ACHN (cell line): ENCODE measurements at regions not wholly inside any gene's neighbourhood (a gene's known extent, or its start where the extent isn't known, plus 50 kb on each side); places are given as distances from the start of the nearest gene placed in this dataset.

Source experiments
- DNase-seq: peaks from one replicate; pipeline ENCODE4 v3.0.0-alpha.2; 2015
- in situ Hi-C: cut with HindIII; loops from 2 replicates; pipeline ENCODE4 v1.10.0; 2017; ENCODE audit warnings: low sequenced_read_pairs, low pct_ligation_motif_present, low pct_unique_long_range_greater_than_20kb

- in situ Hi-C loops: no loop called here
- DNase-seq: no peak
These were observed 685.9 kb downstream of the BRD1 start for GRCh38 chr22:49141761-49142160.

DNA sequence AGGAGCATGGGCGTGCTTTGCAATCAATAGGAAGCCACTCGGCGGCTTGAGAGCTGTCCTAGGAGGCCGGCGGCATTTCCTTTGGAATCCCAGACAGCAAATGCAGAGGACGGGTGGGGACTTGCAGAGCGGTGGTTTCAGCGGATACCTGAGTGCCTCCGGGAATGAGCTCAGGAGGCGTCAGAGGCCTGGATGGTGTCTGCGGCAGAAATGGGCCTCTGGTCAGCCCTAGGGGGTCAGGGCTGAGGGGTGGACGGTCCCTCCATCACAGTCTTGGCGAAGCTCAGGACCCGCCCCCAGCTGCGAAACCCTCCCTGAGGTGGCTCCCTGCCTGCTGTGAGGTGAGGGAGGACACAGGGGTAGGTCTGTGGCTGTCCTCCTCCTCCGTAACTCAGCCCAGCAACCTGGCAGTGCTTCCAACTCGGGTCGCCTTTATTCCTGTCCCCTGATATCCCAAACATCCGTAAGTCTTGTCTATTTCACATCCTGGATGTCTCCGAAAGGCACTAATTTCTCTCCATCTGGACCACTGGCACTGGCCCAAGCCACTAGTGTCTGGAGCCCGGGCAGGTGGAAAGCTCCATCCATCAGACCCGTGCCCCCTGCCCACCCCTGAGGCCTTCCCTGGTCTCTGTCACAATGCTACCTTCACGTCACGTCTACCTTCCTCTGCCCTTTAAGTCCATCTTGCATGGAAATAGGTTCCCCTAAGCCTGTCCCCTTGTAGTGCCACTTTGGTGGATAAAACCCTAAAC, 686.6 kb downstream of the BRD1 start:
- in situ Hi-C loops: no loop called here
- DNase-seq: no peak

- in situ Hi-C loops: no loop called here
- no peak for DNase-seq
These were observed 688.1 kb downstream of the BRD1 start for GRCh38 chr22:49139492-49140151.

- in situ Hi-C loops: no loop called here
- no peak for DNase-seq
These were observed 689.4 kb downstream of the BRD1 start for GRCh38 chr22:49138250-49138790.

DNA sequence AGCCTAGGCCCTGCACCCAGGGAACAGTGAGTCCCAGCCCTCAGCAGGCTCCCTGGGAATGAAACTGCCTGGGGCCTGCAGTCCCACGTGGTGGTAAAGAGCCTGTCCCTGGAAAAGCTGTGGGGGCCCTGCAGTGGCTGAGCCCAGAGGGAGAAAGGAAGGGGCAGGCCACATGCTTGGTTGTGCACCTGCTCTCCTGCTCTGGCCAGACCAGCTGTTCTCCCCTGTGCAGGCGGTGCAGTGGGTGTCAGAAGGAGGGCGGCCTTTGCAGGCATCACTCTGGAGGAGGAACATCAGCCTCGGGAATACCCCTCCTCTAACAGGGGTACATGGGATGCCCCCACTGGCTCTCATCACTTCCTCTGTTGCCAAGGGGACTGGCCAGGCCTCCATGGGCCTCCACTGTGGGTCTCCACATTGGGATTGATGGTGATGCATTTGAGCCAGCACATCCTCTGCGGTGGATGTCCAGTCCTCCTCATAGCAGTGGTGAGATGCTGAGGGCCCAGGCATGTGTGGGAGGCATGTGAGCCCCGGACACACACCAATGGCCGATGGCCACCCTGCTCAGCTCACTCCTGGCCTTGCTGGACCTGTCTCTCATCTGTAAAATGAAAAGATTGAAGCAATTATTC, 690.4 kb downstream of the BRD1 start:
- in situ Hi-C loops: no loop called here

GRCh38 chr22:49136816-49137180, 690.9 kb downstream of the BRD1 start:
- in situ Hi-C loops: no loop called here
- DNase-seq: no peak

More for the DNA sequence above, 690.4 kb downstream of the BRD1 start:
- DNase-seq: no peak

DNA sequence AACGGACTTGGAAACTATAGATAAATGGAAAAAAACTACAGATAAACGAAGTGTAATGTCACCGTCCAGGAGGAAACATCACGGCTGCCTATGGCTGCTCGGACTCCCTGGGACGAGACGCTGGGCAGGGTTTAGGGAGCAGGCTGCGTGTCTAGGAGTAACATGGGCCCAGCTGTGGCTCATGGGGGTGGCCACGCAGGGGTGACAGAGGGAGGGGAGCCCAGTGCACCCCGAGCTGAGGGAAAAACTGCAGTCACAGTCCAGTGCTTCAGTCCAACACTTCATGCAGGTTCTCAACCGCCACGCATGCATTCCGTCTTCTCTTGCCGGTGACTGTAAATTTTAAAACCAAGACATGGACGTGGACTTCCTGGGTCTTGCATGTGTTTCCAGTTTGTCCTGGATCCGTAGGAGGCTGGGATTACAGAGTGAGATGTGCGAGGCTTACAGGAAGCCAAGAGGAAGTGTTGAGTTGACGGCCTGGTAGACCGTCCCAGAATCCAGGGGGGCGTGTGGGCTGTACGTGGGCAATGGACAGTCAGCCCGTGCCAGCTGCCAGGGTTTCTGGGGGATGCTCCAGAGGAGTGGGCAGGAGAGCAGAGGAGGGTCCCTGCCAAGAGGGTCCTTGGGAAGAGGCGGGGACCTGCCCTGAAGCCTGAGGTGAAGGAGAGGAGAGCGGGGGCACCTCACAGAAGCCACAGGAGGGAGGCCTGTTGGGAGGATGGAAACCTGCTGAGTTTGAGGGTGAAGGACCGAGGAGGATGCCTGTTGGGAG, 691.4 kb downstream of the BRD1 start:
- DNase-seq: no peak
- in situ Hi-C loops: no loop called here

GRCh38 chr22:49134076-49134475, 693.6 kb downstream of the BRD1 start:
- in situ Hi-C loops: no loop called here
- no peak for DNase-seq

DNA sequence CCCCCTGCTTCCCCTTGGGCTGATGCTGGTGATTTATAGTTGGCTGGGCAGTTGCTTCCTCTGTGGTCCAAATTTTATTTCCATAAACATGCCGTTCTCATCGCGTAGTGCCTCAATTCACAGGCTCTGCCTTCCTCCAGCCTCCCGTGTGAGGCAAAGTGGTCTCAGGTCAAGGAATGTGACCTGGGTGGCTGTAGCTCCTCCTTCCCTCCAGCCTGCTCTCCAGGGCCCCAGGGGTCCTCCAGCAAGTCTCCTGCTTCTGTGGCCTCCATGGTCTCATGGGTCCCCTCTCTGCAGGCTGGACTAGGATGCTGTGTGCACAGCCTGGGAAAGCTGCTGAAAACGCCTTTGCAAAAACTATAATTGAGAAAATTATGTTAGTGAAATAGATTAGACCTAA, 694.1 kb downstream of the BRD1 start:
- in situ Hi-C loops: no loop called here
- DNase-seq: no peak

DNA sequence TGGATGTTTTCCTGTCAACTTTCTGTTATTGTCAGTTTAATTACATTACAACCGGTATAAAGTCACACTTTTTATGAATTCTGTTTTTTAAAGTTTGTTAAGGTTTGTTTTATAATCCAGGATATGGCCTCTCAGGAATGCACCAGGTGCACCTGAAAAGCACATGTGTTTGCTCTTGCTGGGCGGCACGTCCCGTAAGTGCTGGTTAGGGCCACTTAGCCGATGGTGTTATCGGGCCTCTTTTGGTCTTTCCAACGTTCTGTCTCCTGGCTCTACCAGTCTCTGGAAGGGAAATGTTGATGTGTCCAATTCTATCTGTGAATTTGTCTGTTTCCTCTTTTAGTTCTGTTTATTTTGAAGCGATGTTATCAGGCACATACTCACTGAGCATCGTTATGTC, 695.7 kb downstream of the BRD1 start:
- DNase-seq: no peak
- in situ Hi-C loops: no loop called here

GRCh38 chr22:49129736-49130135, 697.9 kb downstream of the BRD1 start:
- in situ Hi-C loops: no loop called here

DNA sequence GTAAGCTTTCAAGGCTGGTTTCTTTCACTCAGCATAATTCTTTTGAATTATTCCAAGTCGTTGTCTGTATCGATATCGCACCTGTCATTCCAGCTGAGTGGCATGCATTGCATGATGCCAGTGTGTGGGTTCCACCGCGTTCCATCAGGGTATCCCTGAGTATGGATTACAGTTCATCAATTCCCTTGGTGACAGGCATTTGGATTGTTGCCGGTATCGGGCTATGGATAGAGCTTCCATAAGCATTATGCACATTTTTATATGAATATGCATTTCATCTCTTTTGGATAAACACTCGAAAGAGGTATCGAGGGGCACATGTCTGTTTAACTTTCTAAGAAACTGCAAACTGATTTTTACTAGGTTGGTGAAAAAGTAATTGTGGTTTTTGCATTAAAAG, 698.8 kb downstream of the BRD1 start:
- in situ Hi-C loops: no loop called here

More at GRCh38 chr22:49129736-49130135, 697.9 kb downstream of the BRD1 start:
- DNase-seq: no peak

DNA sequence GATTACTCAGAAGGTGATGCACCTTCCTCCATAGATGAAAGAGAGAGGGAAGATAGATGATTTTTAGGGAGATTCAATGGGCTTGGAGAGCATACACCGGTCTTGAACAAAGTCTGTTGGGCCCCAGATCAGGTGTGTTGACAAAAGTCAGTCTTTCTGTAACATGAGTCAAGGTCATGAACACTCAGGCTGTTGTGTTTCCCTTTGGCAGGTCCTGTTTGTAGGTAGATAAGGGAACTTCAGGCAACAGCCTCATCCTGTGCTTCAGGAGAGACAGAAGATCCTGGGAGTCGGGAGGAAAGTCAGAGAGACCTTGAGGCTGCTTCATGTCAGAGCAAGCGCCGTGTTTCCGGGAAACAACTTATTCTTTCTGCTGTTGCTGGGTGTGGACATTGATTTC, 703.1 kb downstream of the BRD1 start:
- no peak for DNase-seq
- in situ Hi-C loops: no loop called here

More for the DNA sequence above, 698.8 kb downstream of the BRD1 start:
- no peak for DNase-seq

DNA sequence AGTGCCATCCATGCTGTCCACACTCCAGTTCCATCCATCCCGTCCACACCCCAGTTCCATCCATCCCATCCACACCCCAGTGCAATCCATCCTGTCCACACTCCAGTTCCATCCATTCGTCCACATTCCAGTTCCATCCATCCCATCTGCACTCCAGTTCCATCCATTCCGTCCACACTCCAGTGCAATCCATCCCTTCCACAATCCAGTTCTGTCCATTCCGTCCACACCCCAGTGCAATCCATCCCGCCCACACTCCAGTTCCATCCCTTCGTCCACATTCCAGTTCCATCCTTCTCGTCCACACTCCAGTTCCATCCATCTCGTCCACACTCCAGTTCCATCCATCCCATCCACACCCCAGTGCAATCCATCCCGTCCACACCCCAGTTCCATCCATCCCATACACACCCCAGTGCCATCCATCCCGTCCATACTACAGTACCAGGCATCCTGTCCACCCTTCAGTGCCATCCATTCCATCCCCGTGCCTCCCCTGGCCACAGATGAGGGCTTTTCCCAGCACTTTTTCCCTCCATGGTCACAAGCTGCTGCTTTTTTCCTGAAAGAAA, 704.0 kb downstream of the BRD1 start:
- DNase-seq: no peak
- in situ Hi-C loops: no loop called here

DNA sequence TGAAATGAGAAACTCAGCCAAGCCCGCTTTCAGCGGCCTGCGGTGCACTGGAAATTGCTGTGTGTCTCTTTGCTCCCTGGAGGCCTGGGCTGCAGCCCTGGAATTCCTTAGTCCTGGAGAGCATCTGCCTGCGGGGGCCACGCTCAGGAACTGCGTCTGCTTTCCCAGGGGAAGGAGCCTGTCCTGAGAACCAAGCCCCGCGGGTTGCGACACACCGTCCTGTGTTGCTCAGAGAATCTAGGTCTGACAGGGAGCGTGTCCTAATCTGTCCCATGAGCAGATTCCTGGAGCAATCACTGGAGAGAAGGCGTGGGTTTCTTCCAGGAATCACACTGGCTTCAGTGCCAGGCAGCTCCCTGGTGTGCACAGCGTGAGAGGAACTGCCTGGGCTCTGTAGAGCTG, 708.1 kb downstream of the BRD1 start:
- DNase-seq: no peak
- in situ Hi-C loops: no loop called here

GRCh38 chr22:49118065-49118464, 709.6 kb downstream of the BRD1 start:
- no peak for DNase-seq
- in situ Hi-C loops: no loop called here

- in situ Hi-C loops: no loop called here
- DNase-seq: no peak
These were observed 710.2 kb downstream of the BRD1 start for GRCh38 chr22:49117486-49117885.

- in situ Hi-C loops: no loop called here
- no peak for DNase-seq
These were observed 711.1 kb downstream of the BRD1 start for GRCh38 chr22:49116486-49117120.
